Right lobe of liver (tissue), 6 donors: ENCODE measurements at regions not wholly inside any gene's neighbourhood (a gene's known extent, or its start where the extent isn't known, plus 50 kb on each side); places are given as distances from the start of the nearest gene placed in this dataset.
A peak's percentile ranks its signal among the peaks of the same experiment; 100 is the strongest.

Experiments used
- ATAC-seq, 4 donors: fragments of 200-7000 bp; cut with Tn5 transposase; one replicate each; pipeline ENCODE4 v1.9.1; 2020; ENCODE audit warnings: mild to moderate bottlenecking in 4 of 4, moderate library complexity in 4 of 4
- DNase-seq, 3 donors: peaks; one replicate each; pipeline ENCODE4 v3.0.0-alpha.2; 2020
- H3K27ac ChIP-seq, 3 donors: fragments of 200-600 bp; one replicate each; pipeline ENCODE4 v1.8.0; 2022
- H3K27me3 ChIP-seq, 2 donors: fragments of 200-600 bp; one replicate each; pipeline ENCODE4 v1.8.0; 2022
- H3K36me3 ChIP-seq, 4 donors: fragments of 200-600 bp; sonication (generic) in 1 of 4; one replicate each; pipeline versions ENCODE4 v1.5.1 to v1.8.0; 2017 to 2022; ENCODE audit warnings: control low read depth in 1 of 4
- H3K4me1 ChIP-seq, 4 donors: fragments of 200-600 bp; sonication (generic) in 1 of 4; one replicate each; pipeline versions ENCODE4 v1.5.1 to v1.8.0; 2017 to 2022; ENCODE audit warnings: control low read depth in 1 of 4
- H3K4me3 ChIP-seq, 3 donors: fragments of 200-600 bp; one replicate each; pipeline ENCODE4 v1.8.0; 2022
- H3K9me3 ChIP-seq, 4 donors: fragments of 200-600 bp; sonication (generic) in 1 of 4; one replicate each; pipeline versions ENCODE4 v1.5.1 to v1.8.0; 2017 to 2022; ENCODE audit warnings: control low read depth in 1 of 4
- CTCF ChIP-seq, 4 donors: fragments of 200-600 bp in 3 of 4; fragments of 450-650 bp in 1 of 4; IDR thresholded peaks; one replicate each; pipeline versions ENCODE4 v1.5.1 to v1.8.0; 2016 to 2022; ENCODE audit warnings: antibody characterized with exemption in 4 of 4, mild to moderate bottlenecking in 2 of 4
- POLR2A ChIP-seq: fragments of 450-650 bp; IDR thresholded peaks from one replicate; pipeline ENCODE4 v1.6.1; 2017; ENCODE audit warnings: antibody characterized with exemption, mild to moderate bottlenecking
- WGBS: methylation state at CpG from one replicate; pipeline ENCODE4 v1.1.6; 2018; ENCODE audit warnings: low coverage, low lambda C conversion rate; ENCODE audit not compliant: insufficient coverage; ENCODE audit errors: missing lambda C conversion rate; 5-methylcytosine and 5-hydroxymethylcytosine counted together
- intact Hi-C, 2 donors: fragments of 100-400 bp; cut with DNase I; formaldehyde crosslinking; loops; one replicate each; pipeline versions ENCODE4 v1.11.2 to v1.14.1; 2022
- donor health status: DM: no; HTN: yes; CAD: no.
- donor health status: DM: no; HTN: no; CAD: no.
- donor health status: DM: no; HTN: no; CAD: no.
- donor health status: DM: no; HTN: yes; CAD: no.
- donor health status: DM: no; HTN: yes; CAD: no.

GRCh38 chrY:7273587-7274203, 362.1 kb upstream of the AMELY start:
- Histone ChIP-seq H3K27me3 (no peaks in the 10 kb centered on the region), H3K4me1 (no peaks in the 10 kb centered on the region), H3K36me3 (no peaks in the 10 kb centered on the region), H3K4me3 (no peak overlapping the region), H3K9me3 (no peaks in the 10 kb centered on the region), H3K27ac (no peak overlapping the region)
- no peak for TF ChIP-seq POLR2A
- no peak for TF ChIP-seq CTCF (IDR thresholded peaks at IDR 0.05)
- DNase-seq (peak in 1 of 3 donors; percentile 81), ATAC-seq (peak in 1 of 4 donors; percentile 84)
- WGBS, result no CpG with 5 or more reads among the region's 65 CpGs
- intact Hi-C loops, result no loop called here

GRCh38 chrY:7272556-7273195, 361.1 kb upstream of the AMELY start:
- peak in 1 of 3 donors; percentile 72 for DNase-seq
- Histone ChIP-seq H3K4me3 (no peak overlapping the region), H3K27me3 (no peaks in the 10 kb centered on the region), H3K27ac (no peak overlapping the region), H3K36me3 (no peaks in the 10 kb centered on the region), H3K4me1 (no peaks in the 10 kb centered on the region), H3K9me3 (no peaks in the 10 kb centered on the region)
- ATAC-seq, result peak in 1 of 4 donors; percentile 71
- WGBS, result no CpG with 5 or more reads among the region's 24 CpGs
- intact Hi-C loops, result no loop called here
- TF ChIP-seq CTCF (IDR thresholded peaks at IDR 0.05) (no peak), POLR2A (no peak)

- Histone ChIP-seq H3K36me3 (no peaks in the 10 kb centered on the region), H3K9me3 (no peaks in the 10 kb centered on the region), H3K4me1 (no peaks in the 10 kb centered on the region), H3K27ac (no peak overlapping the region), H3K4me3 (no peak overlapping the region), H3K27me3 (no peaks in the 10 kb centered on the region)
- DNase-seq (no peak), ATAC-seq (no peak)
- no CpG with 5 or more reads among the region's 29 CpGs for WGBS
- TF ChIP-seq POLR2A (no peak), CTCF (IDR thresholded peaks at IDR 0.05) (no peak)
- intact Hi-C loops, result no loop called here
These were observed 352.2 kb upstream of the AMELY start for GRCh38 chrY:7263773-7264172.

GRCh38 chrY:7262531-7262930, 351.0 kb upstream of the AMELY start:
- no peaks in the 10 kb centered on the region for H3K4me1 ChIP-seq
- H3K36me3 ChIP-seq, result no peaks in the 10 kb centered on the region
- intact Hi-C loops, result no loop called here
- DNase-seq (no peak), ATAC-seq (no peak)
- no peak overlapping the region for H3K27ac ChIP-seq
- no CpG with 5 or more reads among the region's 4 CpGs for WGBS
- H3K4me3 ChIP-seq, result no peak overlapping the region
- H3K27me3 ChIP-seq, result no peaks in the 10 kb centered on the region
- TF ChIP-seq CTCF (IDR thresholded peaks at IDR 0.05) (no peak), POLR2A (no peak)
- H3K9me3 ChIP-seq, result no peaks in the 10 kb centered on the region
